CD4-positive, alpha-beta T cell treated with Interleukin-4 for 4 hours (primary cell): ENCODE measurements at regions not wholly inside any gene's neighbourhood (a gene's known extent, or its start where the extent isn't known, plus 50 kb on each side); places are given as distances from the start of the nearest gene placed in this dataset.
"Not testable (repeated sequence)": the region's sequence is repeated elsewhere in the genome, so short reads cannot be mapped to it uniquely, and the experiment has no call there.

Experiments
- DNase-seq: peaks from one replicate; pipeline ENCODE4 v3.0.0-alpha.2; 2020

- DNase-seq = no peak
These were observed 215.6 kb downstream of the LIG4 start for GRCh38 chr13:107999751-108000150.

- DNase-seq = no peak
These were observed 221.2 kb downstream of the LIG4 start for GRCh38 chr13:107994137-107994536.

- DNase-seq = no peak
These were observed 221.9 kb downstream of the LIG4 start for GRCh38 chr13:107993239-107993949.

GRCh38 chr13:107992542-107992941, 222.8 kb downstream of the LIG4 start:
- no peak for DNase-seq

- DNase-seq = no peak
These were observed 238.2 kb downstream of the LIG4 start for GRCh38 chr13:107977071-107977574.

GRCh38 chr13:107976628-107977027, 238.7 kb downstream of the LIG4 start:
- no peak for DNase-seq

- no peak for DNase-seq
These were observed 240.9 kb downstream of the LIG4 start for GRCh38 chr13:107974409-107974808.

- DNase-seq = no peak
These were observed 245.8 kb downstream of the LIG4 start for GRCh38 chr13:107969546-107969945.

GRCh38 chr13:107968470-107968869, 246.9 kb downstream of the LIG4 start:
- DNase-seq = no peak

GRCh38 chr13:107964395-107964794, 250.9 kb downstream of the LIG4 start:
- DNase-seq = no peak

GRCh38 chr13:107961849-107962608, 253.3 kb downstream of the LIG4 start:
- DNase-seq = no peak

- no peak for DNase-seq
These were observed 255.0 kb downstream of the LIG4 start for GRCh38 chr13:107960301-107960700.

- DNase-seq = no peak
These were observed 258.4 kb downstream of the LIG4 start for GRCh38 chr13:107956889-107957288.

- DNase-seq = no peak
These were observed 273.2 kb downstream of the LIG4 start for GRCh38 chr13:107942030-107942617.

- no peak for DNase-seq
These were observed 273.8 kb downstream of the LIG4 start for GRCh38 chr13:107941345-107942029.

- no peak for DNase-seq
These were observed 277.5 kb downstream of the LIG4 start for GRCh38 chr13:107937848-107938247.

GRCh38 chr13:107931056-107931455, 284.3 kb downstream of the LIG4 start:
- DNase-seq = no peak

- DNase-seq = no peak
These were observed 286.6 kb downstream of the LIG4 start for GRCh38 chr13:107928762-107929161.

GRCh38 chr13:107927557-107927956, 287.8 kb downstream of the LIG4 start:
- DNase-seq = no peak

GRCh38 chr13:107926515-107926914, 288.8 kb downstream of the LIG4 start:
- DNase-seq = not testable (repeated sequence)

GRCh38 chr13:107916902-107917301, 298.4 kb downstream of the LIG4 start:
- DNase-seq = not testable (repeated sequence)

GRCh38 chr13:107912745-107913144, 302.6 kb downstream of the LIG4 start:
- no peak for DNase-seq
